OCI-LY7 (cell line): ENCODE measurements at regions not wholly inside any gene's neighbourhood (a gene's known extent, or its start where the extent isn't known, plus 50 kb on each side); places are given as distances from the start of the nearest gene placed in this dataset.

ENCODE experiments used
- BruUV-seq: library from RNA; stranded (reverse); fragments of 400-500 nt; replicated peaks from 2 replicates; lab custom pipeline; 2021; lab: Mats Ljungman, UMichigan
- CTCF ChIA-PET: fragments of 300-600 bp; sonication (Branson Sonifier 250); formaldehyde crosslinking; loops from one replicate; lab custom pipeline; 2022; ENCODE audit warnings: antibody characterized with exemption; ENCODE audit not compliant: unreplicated experiment; lab: Charles Lee
- POLR2A ChIA-PET: fragments of 300-600 bp; sonication (Branson Sonifier 250); formaldehyde crosslinking; loops from one replicate; lab custom pipeline; 2022; ENCODE audit warnings: antibody characterized with exemption; lab: Charles Lee
- DNase-seq: peaks from one replicate; pipeline ENCODE4 v3.0.0-alpha.2; 2015; ENCODE audit warnings: low spot score
- H2AFZ ChIP-seq: fragments of 200-600 bp; sonication (generic), shearing (Covaris generic); 2 replicates; pipeline ENCODE4 v1.6.1; 2014; ENCODE audit warnings: mild to moderate bottlenecking, antibody characterized with exemption, low read length, moderate library complexity
- H3K27ac ChIP-seq: fragments of 200-600 bp; sonication (generic); 2 replicates; pipeline ENCODE4 v1.5.1; 2014; ENCODE audit warnings: mixed run types, low read depth, mild to moderate bottlenecking, moderate library complexity, low read length, inconsistent platforms; ENCODE audit not compliant: poor library complexity, severe bottlenecking
- H3K36me3 ChIP-seq: fragments of 200-600 bp; sonication (generic); 2 replicates; pipeline ENCODE4 v1.6.1; 2014; ENCODE audit warnings: mild to moderate bottlenecking, antibody characterized with exemption, low read length, moderate library complexity, mixed read lengths; ENCODE audit not compliant: insufficient read depth
- H3K4me1 ChIP-seq: fragments of 200-600 bp; sonication (generic); 2 replicates; pipeline ENCODE4 v1.5.1; 2014; ENCODE audit warnings: mild to moderate bottlenecking, low read length; ENCODE audit not compliant: insufficient read depth, poor library complexity, severe bottlenecking
- H3K4me2 ChIP-seq: fragments of 200-600 bp; sonication (generic); 2 replicates; pipeline ENCODE4 v1.6.1; 2014; ENCODE audit warnings: mild to moderate bottlenecking, low read length
- H3K4me3 ChIP-seq: fragments of 200-600 bp; sonication (generic); 2 replicates; pipeline ENCODE4 v1.5.1; 2014; ENCODE audit warnings: mild to moderate bottlenecking, low read depth, low read length; ENCODE audit not compliant: poor library complexity, severe bottlenecking
- H3K79me2 ChIP-seq: fragments of 200-600 bp; sonication (generic); 2 replicates; pipeline ENCODE4 v1.6.1; 2016; ENCODE audit warnings: low read depth, mild to moderate bottlenecking, low read length, moderate library complexity, mixed read lengths; ENCODE audit not compliant: insufficient read depth
- H3K9me2 ChIP-seq: fragments of 200-600 bp; sonication (generic); 2 replicates; pipeline ENCODE4 v1.6.1; 2016; ENCODE audit warnings: mild to moderate bottlenecking, low read length, mixed read lengths; ENCODE audit not compliant: insufficient read depth
- H3K9me3 ChIP-seq: fragments of 200-600 bp; sonication (generic); 2 replicates; pipeline ENCODE4 v1.6.1; 2014; ENCODE audit warnings: mild to moderate bottlenecking, mixed run types, low read length, mixed read lengths
- H4K20me1 ChIP-seq: fragments of 200-600 bp; sonication (generic); 2 replicates; pipeline ENCODE4 v1.6.1; 2014; ENCODE audit warnings: mild to moderate bottlenecking, antibody characterized with exemption, low read length, moderate library complexity, mixed read lengths; ENCODE audit not compliant: insufficient read depth
- CTCF ChIP-seq: fragments of 200-600 bp; sonication (generic); conservative IDR thresholded peaks from 2 replicates; pipeline ENCODE4 v1.5.1; 2014; ENCODE audit warnings: mild to moderate bottlenecking, antibody characterized with exemption, low read length, moderate library complexity, mixed read lengths
- EZH2phosphoT487 ChIP-seq: fragments of 200-600 bp; sonication (generic); IDR thresholded peaks from 2 replicates; pipeline ENCODE4 v1.6.1; 2018; ENCODE audit warnings: low read depth, borderline replicate concordance, mild to moderate bottlenecking, mixed run types, antibody characterized with exemption, low read length, moderate library complexity, mixed read lengths
- intact Hi-C: fragments of 100-400 bp; cut with micrococcal nuclease; formaldehyde crosslinking; loops from one replicate; pipeline ENCODE4 v1.10.0; 2022; ENCODE audit not compliant: unreplicated experiment

GRCh38 chr11:122214080-122214479 is 98.1 kb upstream of the BLID start:
- no peaks in the 10 kb centered on the region for H3K9me2 ChIP-seq
- CTCF ChIA-PET: no interaction called here
- TF ChIP-seq CTCF (no peak), EZH2phosphoT487 (no peak)
- intact Hi-C loops: no loop called here
- H3K27ac ChIP-seq: no peak overlapping the region
- H3K4me3 ChIP-seq: no peak overlapping the region
- DNase-seq: no peak
- no TSS peak for BruUV-seq
- no peaks in the 10 kb centered on the region for H3K4me1 ChIP-seq
- no peak overlapping the region for H3K4me2 ChIP-seq
- POLR2A ChIA-PET: interaction anchor here (1.3 kb wide), 1 partner anchor 10 kb away, joined by 3 read pairs; no protein-coding TSS in a partner anchor
- no peak overlapping the region for H2AFZ ChIP-seq
- H3K36me3 ChIP-seq: no peaks in the 10 kb centered on the region
- H4K20me1 ChIP-seq: no peaks in the 10 kb centered on the region
- no peaks in the 10 kb centered on the region for H3K9me3 ChIP-seq
- H3K79me2 ChIP-seq: no peaks in the 10 kb centered on the region

DNA sequence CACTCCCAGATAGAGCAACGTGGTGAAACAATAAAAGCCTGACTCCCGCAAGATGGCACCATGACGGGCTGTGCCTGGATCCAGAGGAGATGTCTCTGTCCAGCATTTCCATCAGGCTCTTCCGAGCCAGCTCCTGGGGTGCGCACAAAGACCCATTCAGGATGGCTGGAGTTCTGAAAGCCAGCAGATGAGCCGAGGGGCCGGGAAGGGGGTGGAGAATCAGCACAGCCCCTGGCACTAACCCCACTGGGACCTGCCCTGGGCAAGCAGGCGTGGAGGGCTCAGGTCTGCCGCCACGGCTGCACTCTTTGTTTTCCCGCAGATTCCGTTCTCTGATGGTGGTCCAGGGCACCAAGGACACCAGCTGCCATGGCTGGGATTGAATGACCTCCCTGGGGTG is 97.2 kb upstream of the BLID start:
- POLR2A ChIA-PET: interaction anchor here (0.5 to 0.6 kb wide), 2 partner anchors 53 to 1260 kb away, joined by 3 read pairs; no protein-coding TSS in a partner anchor
- no peaks in the 10 kb centered on the region for H3K9me3 ChIP-seq
- no peak overlapping the region for H3K27ac ChIP-seq
- intact Hi-C loops: no loop called here
- H3K4me1 ChIP-seq: no peaks in the 10 kb centered on the region
- H4K20me1 ChIP-seq: no peaks in the 10 kb centered on the region
- H3K9me2 ChIP-seq: no peaks in the 10 kb centered on the region
- H2AFZ ChIP-seq: no peak overlapping the region
- CTCF ChIA-PET: no interaction called here
- no peaks in the 10 kb centered on the region for H3K79me2 ChIP-seq
- no peaks in the 10 kb centered on the region for H3K36me3 ChIP-seq
- TF ChIP-seq EZH2phosphoT487 (no peak), CTCF (no peak)
- no TSS peak for BruUV-seq
- no peak overlapping the region for H3K4me3 ChIP-seq
- H3K4me2 ChIP-seq: no peak overlapping the region
- no peak for DNase-seq

DNA sequence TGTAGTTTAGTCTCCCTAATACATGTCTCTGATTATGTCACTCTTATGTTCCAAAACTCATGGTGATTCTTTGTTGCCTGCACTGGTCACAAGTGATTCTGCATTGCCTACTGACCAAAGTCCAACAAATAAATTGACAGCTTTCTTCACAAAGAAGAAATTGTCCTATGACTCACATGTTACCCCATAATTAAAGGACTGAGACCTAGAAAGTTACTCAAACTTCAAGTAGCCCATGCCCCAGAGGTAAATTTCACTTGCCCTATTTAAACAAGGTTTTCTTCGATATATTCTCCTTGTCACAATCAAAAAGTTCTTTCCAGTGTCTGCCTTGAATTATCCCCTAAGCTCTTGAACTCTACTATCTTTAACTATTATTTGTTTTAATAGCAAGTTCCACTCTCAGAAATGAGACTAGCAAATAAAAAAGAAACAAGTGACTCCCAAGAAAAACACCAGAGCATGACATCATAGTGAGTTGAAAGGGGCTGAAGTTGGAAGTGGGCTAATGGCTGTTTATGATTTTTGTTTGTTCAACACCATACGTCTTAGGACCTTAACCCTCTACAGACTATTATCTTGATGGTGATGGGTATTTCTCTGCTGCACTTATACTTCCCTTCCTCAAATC is 94.5 kb upstream of the BLID start:
- TF ChIP-seq CTCF (no peak), EZH2phosphoT487 (no peak)
- Histone ChIP-seq H2AFZ (no peak overlapping the region), H3K9me2 (no peaks in the 10 kb centered on the region), H3K4me1 (no peaks in the 10 kb centered on the region), H3K9me3 (no peaks in the 10 kb centered on the region), H3K27ac (no peak overlapping the region), H4K20me1 (no peaks in the 10 kb centered on the region), H3K4me2 (no peak overlapping the region), H3K4me3 (no peak overlapping the region), H3K36me3 (no peaks in the 10 kb centered on the region), H3K79me2 (no peaks in the 10 kb centered on the region)
- intact Hi-C loops: no loop called here
- ChIA-PET POLR2A (no interaction called here), CTCF (no interaction called here)
- BruUV-seq: no TSS peak
- DNase-seq: no peak
